HG03066 (cell line): ENCODE measurements at regions not wholly inside any gene's neighbourhood (a gene's known extent, or its start where the extent isn't known, plus 50 kb on each side); places are given as distances from the start of the nearest gene placed in this dataset.

Source experiments
- ATAC-seq: cut with Tn5 transposase; IDR thresholded peaks from one replicate; pipeline ENCODE4 v1.9.1; 2021; ENCODE audit warnings: low read depth; ENCODE audit not compliant: unreplicated experiment

- no peak for ATAC-seq
Observed at GRCh38 chr5:97388794-97389193, 205.7 kb upstream of the RIOK2 start.

- no peak for ATAC-seq
Observed at GRCh38 chr5:97400537-97400936, 217.5 kb upstream of the RIOK2 start.

- no peak for ATAC-seq
Observed at GRCh38 chr5:97405941-97406340, 222.9 kb upstream of the RIOK2 start.

- no peak for ATAC-seq
Observed at GRCh38 chr5:97406946-97407676, 224.1 kb upstream of the RIOK2 start.

GRCh38 chr5:97408331-97408730, 225.3 kb upstream of the RIOK2 start:
- no peak for ATAC-seq

- ATAC-seq, result no peak
Observed at GRCh38 chr5:97412959-97413358, 229.9 kb upstream of the RIOK2 start.

GRCh38 chr5:97417986-97418385, 234.9 kb upstream of the RIOK2 start:
- no peak for ATAC-seq

GRCh38 chr5:97418462-97418861, 235.4 kb upstream of the RIOK2 start:
- ATAC-seq, result peak; percentile 62

- no peak for ATAC-seq
Observed at GRCh38 chr5:97420646-97421045, 237.6 kb upstream of the RIOK2 start.

GRCh38 chr5:97422678-97423077, 239.6 kb upstream of the RIOK2 start:
- no peak for ATAC-seq

GRCh38 chr5:97425511-97425910, 242.5 kb upstream of the RIOK2 start:
- ATAC-seq, result no peak

- ATAC-seq, result no peak
Observed at GRCh38 chr5:97427235-97427634, 244.2 kb upstream of the RIOK2 start.

GRCh38 chr5:97434021-97434420, 251.0 kb upstream of the RIOK2 start:
- ATAC-seq, result no peak

GRCh38 chr5:97436405-97436804, 253.4 kb upstream of the RIOK2 start:
- no peak for ATAC-seq

GRCh38 chr5:97443740-97444139, 260.7 kb upstream of the RIOK2 start:
- no peak for ATAC-seq

GRCh38 chr5:97449172-97449571, 266.1 kb upstream of the RIOK2 start:
- no peak for ATAC-seq

GRCh38 chr5:97452646-97453045, 269.6 kb upstream of the RIOK2 start:
- no peak for ATAC-seq

GRCh38 chr5:97453263-97453662, 270.2 kb upstream of the RIOK2 start:
- no peak for ATAC-seq

GRCh38 chr5:97454015-97454414, 271.0 kb upstream of the RIOK2 start:
- ATAC-seq, result no peak

- ATAC-seq, result no peak
Observed at GRCh38 chr5:97455996-97456395, 272.9 kb upstream of the RIOK2 start.

GRCh38 chr5:97458851-97459250, 275.8 kb upstream of the RIOK2 start:
- peak; percentile 89 for ATAC-seq

GRCh38 chr5:97471951-97472350, 288.9 kb upstream of the RIOK2 start:
- ATAC-seq, result no peak

- no peak for ATAC-seq
Observed at GRCh38 chr5:97475847-97476246, 292.8 kb upstream of the RIOK2 start.
